Esophagus muscularis mucosa (tissue), 4 donors: ENCODE measurements at regions not wholly inside any gene's neighbourhood (a gene's known extent, or its start where the extent isn't known, plus 50 kb on each side); places are given as distances from the start of the nearest gene placed in this dataset.

Experiments used
- DNase-seq: peaks from one replicate; pipeline ENCODE4 v3.0.0-alpha.2; 2017; ENCODE audit errors: extremely low spot score
- H3K27ac ChIP-seq, 4 donors: fragments of 200-600 bp; sonication (generic); replicated peaks in 1 of 4; 1 replicate in 3 of 4; 2 replicates in 1 of 4; pipeline ENCODE4 v1.5.1; 2016 to 2019; ENCODE audit warnings: mild to moderate bottlenecking in 1 of 4
- H3K27me3 ChIP-seq, 4 donors: fragments of 200-600 bp; sonication (generic); one replicate each; pipeline versions ENCODE4 v1.5.1 to v1.6.0; 2016 to 2019
- H3K36me3 ChIP-seq, 4 donors: fragments of 200-600 bp; sonication (generic); one replicate each; pipeline ENCODE4 v1.5.1; 2016 to 2019
- H3K4me1 ChIP-seq, 4 donors: fragments of 200-600 bp; sonication (generic); one replicate each; pipeline ENCODE4 v1.5.1; 2016 to 2019
- H3K4me3 ChIP-seq, 4 donors: fragments of 200-600 bp; sonication (generic); 1 replicate in 2 of 4; 2 replicates in 2 of 4; pipeline ENCODE4 v1.5.1; 2016 to 2019; ENCODE audit warnings: mild to moderate bottlenecking in 4 of 4, moderate library complexity in 1 of 4
- H3K9me3 ChIP-seq, 4 donors: fragments of 200-600 bp; sonication (generic); 1 replicate in 3 of 4; 2 replicates in 1 of 4; pipeline ENCODE4 v1.5.1; 2016 to 2019
- EP300 ChIP-seq: sonication (generic); formaldehyde crosslinking; IDR thresholded peaks from one replicate; pipeline ENCODE4 v1.6.1; 2017; ENCODE audit warnings: antibody characterized with exemption
- POLR2A ChIP-seq: fragments of 450-650 bp; IDR thresholded peaks from one replicate; pipeline ENCODE4 v1.6.1; 2017; ENCODE audit warnings: antibody characterized with exemption, moderate library complexity, mild to moderate bottlenecking, low read depth
- POLR2AphosphoS5 ChIP-seq, 2 donors: sonication (generic); formaldehyde crosslinking; IDR thresholded peaks; one replicate each; pipeline ENCODE4 v1.6.1; 2017; ENCODE audit warnings: antibody characterized with exemption in 2 of 2
- WGBS: methylation state at CpG from one replicate; pipeline ENCODE4 v1.1.5; 2018; 5-methylcytosine and 5-hydroxymethylcytosine counted together
- intact Hi-C: fragments of 100-400 bp; cut with DNase I; formaldehyde crosslinking; loops from one replicate; pipeline ENCODE4 v1.15.1; 2023
- TF ChIP-seq, protein P1 (sequence below), 3 experiments: fragments of 200-600 bp in 2 of 3; fragments of 450-650 bp in 1 of 3; sonication (generic) in 2 of 3; IDR thresholded peaks; one replicate each; pipeline ENCODE4 v1.5.1; 2017 to 2019; ENCODE audit warnings: antibody characterized with exemption in 3 of 3, mild to moderate bottlenecking in 2 of 3, moderate library complexity in 1 of 3

- H3K4me1 ChIP-seq, result peaks cover 0 to 6% (median 0%) of the 10 kb centered on the region in 4 donors
- H3K27me3 ChIP-seq, result peaks cover 0 to 22% (median 6%) of the 10 kb centered on the region in 4 donors
- H3K4me3 ChIP-seq, result no peak overlapping the region
- intact Hi-C loops, result loop anchor here (2.0 kb wide), 1 partner anchor 899 kb away; no protein-coding TSS in a partner anchor
- H3K36me3 ChIP-seq, result no peaks in the 10 kb centered on the region
- WGBS, result 86% methylated on average over 2 of the region's 2 CpGs
- DNase-seq, result no peak
- TF ChIP-seq POLR2A (no peak), EP300 (no peak), POLR2AphosphoS5 (IDR thresholded peaks at IDR 0.05) (no peak)
- TF ChIP-seq, protein P1, sequence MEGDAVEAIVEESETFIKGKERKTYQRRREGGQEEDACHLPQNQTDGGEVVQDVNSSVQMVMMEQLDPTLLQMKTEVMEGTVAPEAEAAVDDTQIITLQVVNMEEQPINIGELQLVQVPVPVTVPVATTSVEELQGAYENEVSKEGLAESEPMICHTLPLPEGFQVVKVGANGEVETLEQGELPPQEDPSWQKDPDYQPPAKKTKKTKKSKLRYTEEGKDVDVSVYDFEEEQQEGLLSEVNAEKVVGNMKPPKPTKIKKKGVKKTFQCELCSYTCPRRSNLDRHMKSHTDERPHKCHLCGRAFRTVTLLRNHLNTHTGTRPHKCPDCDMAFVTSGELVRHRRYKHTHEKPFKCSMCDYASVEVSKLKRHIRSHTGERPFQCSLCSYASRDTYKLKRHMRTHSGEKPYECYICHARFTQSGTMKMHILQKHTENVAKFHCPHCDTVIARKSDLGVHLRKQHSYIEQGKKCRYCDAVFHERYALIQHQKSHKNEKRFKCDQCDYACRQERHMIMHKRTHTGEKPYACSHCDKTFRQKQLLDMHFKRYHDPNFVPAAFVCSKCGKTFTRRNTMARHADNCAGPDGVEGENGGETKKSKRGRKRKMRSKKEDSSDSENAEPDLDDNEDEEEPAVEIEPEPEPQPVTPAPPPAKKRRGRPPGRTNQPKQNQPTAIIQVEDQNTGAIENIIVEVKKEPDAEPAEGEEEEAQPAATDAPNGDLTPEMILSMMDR (IDR thresholded peaks at IDR 0.05), result no peak
- H3K9me3 ChIP-seq, result no peaks in the 10 kb centered on the region
- no peak overlapping the region for H3K27ac ChIP-seq
Observed at GRCh38 chr5:87781976-87782375, 369.2 kb upstream of the CCNH start.

DNA sequence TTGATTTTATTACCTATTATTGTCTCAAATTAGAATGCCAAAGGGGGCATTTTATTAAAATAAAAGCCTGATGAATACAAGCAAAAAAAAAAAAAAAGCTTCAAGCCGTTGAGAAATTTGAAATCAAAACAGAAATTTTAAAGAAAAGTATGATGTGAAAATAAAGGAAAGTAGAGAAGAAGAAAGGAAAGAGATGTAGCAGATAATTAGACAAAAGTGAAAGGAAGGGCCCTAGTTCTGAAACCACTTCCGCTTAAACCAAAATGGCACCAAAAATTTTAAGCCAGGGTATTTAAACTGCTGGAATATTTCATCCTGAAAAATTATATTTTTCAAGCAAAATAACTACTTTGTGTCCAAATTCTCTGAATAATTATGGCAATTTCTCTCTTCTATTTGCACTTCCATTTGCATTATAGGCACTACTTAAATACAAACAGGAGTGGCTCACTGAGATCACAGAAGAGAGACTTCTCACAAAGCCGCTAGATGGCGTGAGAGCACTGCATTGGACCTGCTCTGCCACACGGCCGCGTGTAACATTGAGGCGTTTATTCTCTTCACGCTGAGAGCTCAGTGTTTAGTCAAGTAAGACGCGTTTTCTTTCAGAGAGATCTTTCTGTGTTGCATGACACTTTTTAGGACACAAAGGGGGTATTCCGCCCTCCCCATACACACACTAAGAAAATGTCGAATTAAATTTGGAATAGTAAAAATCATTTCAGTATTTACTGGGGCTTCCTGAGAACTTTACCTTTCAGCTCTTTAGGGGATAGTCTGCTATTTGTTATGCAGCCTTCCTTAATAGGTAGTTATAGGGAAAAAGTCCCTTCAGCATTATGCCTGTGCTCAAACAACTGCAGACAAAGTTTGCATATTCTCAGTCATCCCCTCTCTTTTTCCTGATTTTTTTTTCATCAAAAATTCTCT lies 368.4 kb upstream of the CCNH start:
- WGBS, result 11% methylated on average over 13 of the region's 13 CpGs
- Histone ChIP-seq H3K27me3 (peaks cover 0 to 22% (median 6%) of the 10 kb centered on the region in 4 donors), H3K4me1 (peaks cover 0 to 6% (median 0%) of the 10 kb centered on the region in 4 donors), H3K4me3 (no peak overlapping the region), H3K36me3 (no peaks in the 10 kb centered on the region), H3K27ac (no peak overlapping the region), H3K9me3 (no peaks in the 10 kb centered on the region)
- TF ChIP-seq POLR2AphosphoS5 (IDR thresholded peaks at IDR 0.05), result peak in 1 of 2 donors; percentile 61
- TF ChIP-seq, protein P1 (IDR thresholded peaks at IDR 0.05), result peak; percentile 79 to 88 (median 84)
- TF ChIP-seq EP300, result no peak
- intact Hi-C loops, result loop anchor here (2.0 kb wide), 1 partner anchor 900 kb away; no protein-coding TSS in a partner anchor
- no peak for DNase-seq

- intact Hi-C loops, result no loop called here
- H3K36me3 ChIP-seq, result no peaks in the 10 kb centered on the region
- H3K27ac ChIP-seq, result no peak overlapping the region
- no peak for TF ChIP-seq POLR2A
- TF ChIP-seq, protein P1 (IDR thresholded peaks at IDR 0.05), result no peak
- no peak for TF ChIP-seq EP300
- no peak for TF ChIP-seq POLR2AphosphoS5 (IDR thresholded peaks at IDR 0.05)
- peaks cover 0 to 6% (median 0%) of the 10 kb centered on the region in 4 donors for H3K4me1 ChIP-seq
- no peaks in the 10 kb centered on the region for H3K9me3 ChIP-seq
- H3K27me3 ChIP-seq, result peaks cover 0 to 22% (median 6%) of the 10 kb centered on the region in 4 donors
- H3K4me3 ChIP-seq, result no peak overlapping the region
- DNase-seq, result no peak
- WGBS, result 85% methylated on average over 1 of the region's 1 CpG
Observed at GRCh38 chr5:87778876-87779275, 366.1 kb upstream of the CCNH start.

GRCh38 chr5:87777877-87778276 lies 365.1 kb upstream of the CCNH start:
- TF ChIP-seq, protein P1 (IDR thresholded peaks at IDR 0.05), result no peak
- no peak for TF ChIP-seq EP300
- TF ChIP-seq POLR2AphosphoS5 (IDR thresholded peaks at IDR 0.05), result no peak
- no peak for TF ChIP-seq POLR2A
- DNase-seq, result no peak
- intact Hi-C loops, result no loop called here
- H3K4me3 ChIP-seq, result no peak overlapping the region
- peaks cover 0 to 6% (median 0%) of the 10 kb centered on the region in 4 donors for H3K4me1 ChIP-seq
- WGBS, result 61% methylated on average over 1 of the region's 1 CpG
- no peaks in the 10 kb centered on the region for H3K9me3 ChIP-seq
- no peaks in the 10 kb centered on the region for H3K36me3 ChIP-seq
- H3K27ac ChIP-seq, result no peak overlapping the region
- H3K27me3 ChIP-seq, result peaks cover 0 to 18% (median 6%) of the 10 kb centered on the region in 4 donors
